HG02763 (cell line): ENCODE measurements at regions not wholly inside any gene's neighbourhood (a gene's known extent, or its start where the extent isn't known, plus 50 kb on each side); places are given as distances from the start of the nearest gene placed in this dataset.
"Not testable (repeated sequence)": the region's sequence is repeated elsewhere in the genome, so short reads cannot be mapped to it uniquely, and the experiment has no call there.

Experiments
- ATAC-seq: cut with Tn5 transposase; IDR thresholded peaks from one replicate; pipeline ENCODE4 v1.9.1; 2021; ENCODE audit warnings: mild to moderate bottlenecking, moderate library complexity; ENCODE audit not compliant: unreplicated experiment

- ATAC-seq, result no peak
Measured at GRCh38 chr2:166647935-166648334, 153.9 kb upstream of the SCN7A start.

GRCh38 chr2:166643980-166644379, 149.9 kb upstream of the SCN7A start:
- no peak for ATAC-seq

GRCh38 chr2:166641516-166641915, 147.5 kb upstream of the SCN7A start:
- ATAC-seq, result not testable (repeated sequence)

GRCh38 chr2:166637051-166637450, 143.0 kb upstream of the SCN7A start:
- ATAC-seq, result no peak

- no peak for ATAC-seq
Measured at GRCh38 chr2:166634706-166635105, 140.7 kb upstream of the SCN7A start.

- no peak for ATAC-seq
Measured at GRCh38 chr2:166632616-166633015, 138.6 kb upstream of the SCN7A start.

GRCh38 chr2:166628478-166629136, 134.6 kb upstream of the SCN7A start:
- ATAC-seq, result no peak

- no peak for ATAC-seq
Measured at GRCh38 chr2:166627893-166628292, 133.8 kb upstream of the SCN7A start.

- no peak for ATAC-seq
Measured at GRCh38 chr2:166625670-166626069, 131.6 kb upstream of the SCN7A start.

GRCh38 chr2:166614503-166614902, 120.5 kb upstream of the SCN7A start:
- no peak for ATAC-seq

- ATAC-seq, result no peak
Measured at GRCh38 chr2:166614029-166614428, 120.0 kb upstream of the SCN7A start.

GRCh38 chr2:166613226-166613625, 119.2 kb upstream of the SCN7A start:
- no peak for ATAC-seq

GRCh38 chr2:166612214-166612613, 118.2 kb upstream of the SCN7A start:
- no peak for ATAC-seq

GRCh38 chr2:166610913-166611305, 116.9 kb upstream of the SCN7A start:
- no peak for ATAC-seq

GRCh38 chr2:166610180-166610912, 116.3 kb upstream of the SCN7A start:
- no peak for ATAC-seq

- ATAC-seq, result no peak
Measured at GRCh38 chr2:166609183-166609959, 115.3 kb upstream of the SCN7A start.

GRCh38 chr2:166607880-166608279, 113.8 kb upstream of the SCN7A start:
- ATAC-seq, result no peak

GRCh38 chr2:166593403-166593802, 99.4 kb upstream of the SCN7A start:
- ATAC-seq, result no peak

GRCh38 chr2:166592750-166593149, 98.7 kb upstream of the SCN7A start:
- no peak for ATAC-seq

- ATAC-seq, result no peak
Measured at GRCh38 chr2:166591226-166591625, 97.2 kb upstream of the SCN7A start.

- no peak for ATAC-seq
Measured at GRCh38 chr2:166573391-166573790, 79.3 kb upstream of the SCN7A start.

GRCh38 chr2:166572937-166573336, 78.9 kb upstream of the SCN7A start:
- no peak for ATAC-seq
